Vagina (tissue), 2 donors: ENCODE measurements at regions not wholly inside any gene's neighbourhood (a gene's known extent, or its start where the extent isn't known, plus 50 kb on each side); places are given as distances from the start of the nearest gene placed in this dataset.

Experiments used
- DNase-seq, 2 donors: peaks; one replicate each; pipeline ENCODE4 v3.0.0-alpha.2; 2017; ENCODE audit errors: extremely low spot score in 2 of 2
- H3K27ac ChIP-seq: fragments of 200-600 bp; sonication (generic); one replicate; pipeline ENCODE4 v1.5.1; 2019
- H3K27me3 ChIP-seq: fragments of 200-600 bp; sonication (generic); one replicate; pipeline ENCODE4 v1.5.1; 2019
- H3K36me3 ChIP-seq, 2 donors: fragments of 200-600 bp; sonication (generic); one replicate each; pipeline ENCODE4 v1.5.1; 2017 to 2019
- H3K4me1 ChIP-seq: fragments of 200-600 bp; sonication (generic); one replicate; pipeline ENCODE4 v1.5.1; 2019
- H3K4me3 ChIP-seq, 2 donors: fragments of 200-600 bp; sonication (generic); 1 replicate in 1 of 2; 2 replicates in 1 of 2; pipeline ENCODE4 v1.5.1; 2016 to 2019
- H3K9me3 ChIP-seq: fragments of 200-600 bp; sonication (generic); one replicate; pipeline ENCODE4 v1.5.1; 2019
- POLR2A ChIP-seq, 2 donors: fragments of 450-650 bp; IDR thresholded peaks; one replicate each; pipeline ENCODE4 v1.6.1; 2017; ENCODE audit warnings: antibody characterized with exemption in 2 of 2, mild to moderate bottlenecking in 2 of 2, moderate library complexity in 2 of 2
- POLR2AphosphoS5 ChIP-seq, 2 donors: sonication (generic); formaldehyde crosslinking; IDR thresholded peaks; one replicate each; pipeline ENCODE4 v1.9.0; 2017; ENCODE audit warnings: antibody characterized with exemption in 2 of 2, mild to moderate bottlenecking in 2 of 2, low read depth in 1 of 2; ENCODE audit not compliant: insufficient read depth in 1 of 2
- intact Hi-C: fragments of 100-400 bp; cut with DNase I; formaldehyde crosslinking; loops from one replicate; pipeline ENCODE4 v1.15.1; 2023
- TF ChIP-seq, protein P1 (sequence below), 3 experiments: fragments of 450-650 bp in 2 of 3; fragments of 200-600 bp in 1 of 3; sonication (generic) in 1 of 3; IDR thresholded peaks; one replicate each; pipeline ENCODE4 v1.5.1; 2017 to 2019; ENCODE audit warnings: antibody characterized with exemption in 3 of 3, mild to moderate bottlenecking in 2 of 3, moderate library complexity in 2 of 3

DNA sequence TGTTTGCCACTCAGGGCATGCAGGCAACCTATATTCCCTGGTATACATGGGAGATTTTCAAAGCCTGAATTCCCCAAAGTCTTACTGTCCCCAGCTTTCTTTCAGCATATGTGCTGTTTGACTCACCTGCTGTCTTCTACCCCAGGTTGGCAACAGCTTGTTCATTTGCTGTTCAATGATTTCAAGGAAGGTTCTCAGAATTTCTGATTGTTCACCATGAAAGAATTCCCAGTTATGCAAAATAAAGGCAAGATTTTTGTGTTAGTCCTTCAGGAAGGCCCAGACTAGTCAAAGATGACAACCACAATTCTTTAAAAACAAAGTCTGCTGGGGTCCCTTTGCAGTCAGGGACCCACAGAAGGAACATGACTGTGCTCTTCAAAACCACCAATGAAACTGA is 1057.8 kb upstream of the CDH2 start:
- TF ChIP-seq POLR2AphosphoS5 (IDR thresholded peaks at IDR 0.05; ENCODE audit: insufficient read depth in 1 of 2, low read depth in 1 of 2) (no peak), POLR2A (IDR thresholded peaks at IDR 0.05) (no peak)
- TF ChIP-seq, protein P1, sequence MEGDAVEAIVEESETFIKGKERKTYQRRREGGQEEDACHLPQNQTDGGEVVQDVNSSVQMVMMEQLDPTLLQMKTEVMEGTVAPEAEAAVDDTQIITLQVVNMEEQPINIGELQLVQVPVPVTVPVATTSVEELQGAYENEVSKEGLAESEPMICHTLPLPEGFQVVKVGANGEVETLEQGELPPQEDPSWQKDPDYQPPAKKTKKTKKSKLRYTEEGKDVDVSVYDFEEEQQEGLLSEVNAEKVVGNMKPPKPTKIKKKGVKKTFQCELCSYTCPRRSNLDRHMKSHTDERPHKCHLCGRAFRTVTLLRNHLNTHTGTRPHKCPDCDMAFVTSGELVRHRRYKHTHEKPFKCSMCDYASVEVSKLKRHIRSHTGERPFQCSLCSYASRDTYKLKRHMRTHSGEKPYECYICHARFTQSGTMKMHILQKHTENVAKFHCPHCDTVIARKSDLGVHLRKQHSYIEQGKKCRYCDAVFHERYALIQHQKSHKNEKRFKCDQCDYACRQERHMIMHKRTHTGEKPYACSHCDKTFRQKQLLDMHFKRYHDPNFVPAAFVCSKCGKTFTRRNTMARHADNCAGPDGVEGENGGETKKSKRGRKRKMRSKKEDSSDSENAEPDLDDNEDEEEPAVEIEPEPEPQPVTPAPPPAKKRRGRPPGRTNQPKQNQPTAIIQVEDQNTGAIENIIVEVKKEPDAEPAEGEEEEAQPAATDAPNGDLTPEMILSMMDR (IDR thresholded peaks at IDR 0.05): no peak
- Histone ChIP-seq H3K27me3 (no peaks in the 10 kb centered on the region), H3K36me3 (no peaks in the 10 kb centered on the region), H3K4me1 (no peaks in the 10 kb centered on the region), H3K9me3 (no peaks in the 10 kb centered on the region), H3K27ac (no peak overlapping the region), H3K4me3 (no peak overlapping the region)
- no peak for DNase-seq
- intact Hi-C loops: no loop called here

DNA sequence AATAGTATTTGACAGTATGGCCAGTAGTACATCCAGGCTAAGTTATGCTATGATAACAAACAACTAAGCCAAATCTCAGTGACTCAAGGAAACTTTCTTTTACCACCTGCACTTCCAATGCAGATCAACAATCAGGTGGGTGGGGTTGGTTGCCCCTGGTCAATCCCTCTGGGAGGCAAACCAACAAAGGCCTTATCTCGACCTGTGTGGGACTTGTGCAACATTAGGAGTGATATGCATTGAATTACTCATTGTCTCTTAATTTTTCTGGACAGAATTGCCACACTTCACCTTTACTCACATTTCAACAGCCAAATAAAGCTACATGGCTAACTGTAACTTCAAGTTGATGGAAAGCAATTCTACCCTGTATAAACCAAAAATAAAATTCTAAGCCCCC is 1049.3 kb upstream of the CDH2 start:
- DNase-seq: no peak
- intact Hi-C loops: no loop called here
- H3K4me3 ChIP-seq: no peak overlapping the region
- no peak overlapping the region for H3K27ac ChIP-seq
- no peaks in the 10 kb centered on the region for H3K4me1 ChIP-seq
- TF ChIP-seq POLR2A (IDR thresholded peaks at IDR 0.05) (no peak), POLR2AphosphoS5 (IDR thresholded peaks at IDR 0.05; ENCODE audit: insufficient read depth in 1 of 2, low read depth in 1 of 2) (no peak)
- TF ChIP-seq, protein P1 (IDR thresholded peaks at IDR 0.05): no peak
- no peaks in the 10 kb centered on the region for H3K36me3 ChIP-seq
- H3K9me3 ChIP-seq: no peaks in the 10 kb centered on the region
- no peaks in the 10 kb centered on the region for H3K27me3 ChIP-seq

- no peak for TF ChIP-seq POLR2A (IDR thresholded peaks at IDR 0.05)
- TF ChIP-seq, protein P1 (IDR thresholded peaks at IDR 0.05): no peak
- no peak for TF ChIP-seq POLR2AphosphoS5 (IDR thresholded peaks at IDR 0.05; ENCODE audit: insufficient read depth in 1 of 2, low read depth in 1 of 2)
- no peaks in the 10 kb centered on the region for H3K36me3 ChIP-seq
- H3K4me1 ChIP-seq: no peaks in the 10 kb centered on the region
- H3K27ac ChIP-seq: no peak overlapping the region
- H3K4me3 ChIP-seq: no peak overlapping the region
- H3K27me3 ChIP-seq: no peaks in the 10 kb centered on the region
- intact Hi-C loops: no loop called here
- H3K9me3 ChIP-seq: no peaks in the 10 kb centered on the region
- DNase-seq: no peak
These were observed 1048.4 kb upstream of the CDH2 start for GRCh38 chr18:29225351-29225750.

DNA sequence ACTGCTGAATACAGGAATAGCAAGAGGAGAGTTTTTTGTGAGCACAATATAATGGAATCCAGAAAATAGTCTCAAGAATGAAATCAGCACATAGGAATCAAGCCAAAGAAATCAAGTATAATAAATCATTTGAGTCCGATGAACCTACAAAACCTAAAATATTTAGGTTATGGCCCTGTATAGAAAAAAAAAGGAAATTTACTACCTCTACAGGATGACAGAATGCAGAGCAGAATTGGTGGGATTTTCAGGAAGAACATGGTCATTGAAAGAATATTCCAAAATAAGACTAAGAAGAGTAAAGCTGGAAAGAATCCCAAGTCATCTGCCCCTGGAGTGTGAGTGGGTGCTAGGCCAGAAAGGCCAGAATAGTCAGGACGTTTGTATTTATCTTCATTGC is 1041.2 kb upstream of the CDH2 start:
- Histone ChIP-seq H3K36me3 (no peaks in the 10 kb centered on the region), H3K27ac (no peak overlapping the region), H3K27me3 (no peaks in the 10 kb centered on the region), H3K4me1 (no peaks in the 10 kb centered on the region), H3K4me3 (no peak overlapping the region), H3K9me3 (no peaks in the 10 kb centered on the region)
- intact Hi-C loops: no loop called here
- TF ChIP-seq POLR2A (IDR thresholded peaks at IDR 0.05) (no peak), POLR2AphosphoS5 (IDR thresholded peaks at IDR 0.05; ENCODE audit: insufficient read depth in 1 of 2, low read depth in 1 of 2) (no peak)
- TF ChIP-seq, protein P1 (IDR thresholded peaks at IDR 0.05): no peak
- no peak for DNase-seq

DNA sequence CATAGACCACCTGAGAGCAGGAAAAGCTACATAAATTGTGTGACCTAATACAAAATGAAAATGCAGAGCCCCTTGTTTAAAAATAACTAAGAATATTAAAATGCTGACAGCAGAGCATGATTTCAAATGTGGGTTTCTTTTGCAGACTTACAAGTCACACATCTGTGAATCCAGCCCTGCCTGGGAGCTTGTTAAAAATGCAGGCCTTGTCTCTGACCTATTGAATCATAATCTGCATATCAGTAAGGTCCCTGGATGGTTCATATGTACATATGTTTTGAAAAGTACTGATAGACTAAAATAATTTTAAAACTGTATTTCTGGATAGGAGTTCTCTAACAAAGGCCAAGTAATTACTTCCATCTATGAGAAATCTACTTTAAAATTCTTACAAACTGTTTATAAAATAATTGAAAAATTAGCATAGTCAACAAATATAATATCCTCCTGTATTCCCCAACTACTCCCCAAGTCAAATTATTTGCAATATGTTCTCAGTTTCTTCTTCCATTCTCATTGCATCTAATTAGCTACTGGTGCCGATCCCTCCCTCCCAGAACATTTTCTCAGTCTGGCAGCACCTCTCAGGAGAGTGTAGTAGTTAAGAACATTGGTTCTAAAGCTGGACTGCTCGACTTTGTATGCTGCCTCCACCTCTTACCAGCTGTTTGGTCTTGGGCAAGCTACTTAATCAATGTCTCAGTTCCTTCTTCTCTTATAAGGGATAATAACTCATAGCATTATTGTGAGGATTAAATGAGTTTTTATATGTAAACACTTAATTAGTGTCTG is 1040.4 kb upstream of the CDH2 start:
- H3K4me3 ChIP-seq: no peak overlapping the region
- H3K27me3 ChIP-seq: no peaks in the 10 kb centered on the region
- no peak for TF ChIP-seq POLR2A (IDR thresholded peaks at IDR 0.05)
- TF ChIP-seq, protein P1 (IDR thresholded peaks at IDR 0.05): no peak
- TF ChIP-seq POLR2AphosphoS5 (IDR thresholded peaks at IDR 0.05; ENCODE audit: insufficient read depth in 1 of 2, low read depth in 1 of 2): no peak
- no peak for DNase-seq
- no peaks in the 10 kb centered on the region for H3K36me3 ChIP-seq
- no peaks in the 10 kb centered on the region for H3K4me1 ChIP-seq
- H3K9me3 ChIP-seq: no peaks in the 10 kb centered on the region
- H3K27ac ChIP-seq: no peak overlapping the region
- intact Hi-C loops: no loop called here
